ENCODE measurements at regions not wholly inside any gene's neighbourhood (a gene's known extent, or its start where the extent isn't known, plus 50 kb on each side); places are given as distances from the start of the nearest gene placed in this dataset.

DNA sequence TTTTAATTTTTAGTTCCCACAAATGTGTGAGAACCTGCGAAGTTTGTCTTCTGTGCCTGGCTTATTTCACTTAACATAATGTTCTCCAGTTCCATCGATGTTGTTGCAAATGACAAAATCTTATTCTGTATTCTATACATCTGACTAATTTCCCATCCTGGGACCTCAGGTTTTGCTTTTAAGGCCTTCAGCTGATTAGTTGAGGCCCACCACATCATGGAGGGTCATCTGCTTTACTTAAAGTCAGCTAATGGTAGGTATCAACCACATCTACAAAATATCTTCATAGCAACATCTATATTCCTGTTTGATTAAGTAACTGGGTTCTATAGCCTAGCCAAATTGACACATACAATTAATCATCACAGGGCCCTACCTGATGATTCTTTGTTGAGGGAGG lies 534.0 kb downstream of the EFNB2 start:
- TF ChIP-seq EZH2 (IDR thresholded peaks at IDR 0.05; ENCODE audit: borderline replicate concordance, low read length): no peak
- TF ChIP-seq, protein P1, sequence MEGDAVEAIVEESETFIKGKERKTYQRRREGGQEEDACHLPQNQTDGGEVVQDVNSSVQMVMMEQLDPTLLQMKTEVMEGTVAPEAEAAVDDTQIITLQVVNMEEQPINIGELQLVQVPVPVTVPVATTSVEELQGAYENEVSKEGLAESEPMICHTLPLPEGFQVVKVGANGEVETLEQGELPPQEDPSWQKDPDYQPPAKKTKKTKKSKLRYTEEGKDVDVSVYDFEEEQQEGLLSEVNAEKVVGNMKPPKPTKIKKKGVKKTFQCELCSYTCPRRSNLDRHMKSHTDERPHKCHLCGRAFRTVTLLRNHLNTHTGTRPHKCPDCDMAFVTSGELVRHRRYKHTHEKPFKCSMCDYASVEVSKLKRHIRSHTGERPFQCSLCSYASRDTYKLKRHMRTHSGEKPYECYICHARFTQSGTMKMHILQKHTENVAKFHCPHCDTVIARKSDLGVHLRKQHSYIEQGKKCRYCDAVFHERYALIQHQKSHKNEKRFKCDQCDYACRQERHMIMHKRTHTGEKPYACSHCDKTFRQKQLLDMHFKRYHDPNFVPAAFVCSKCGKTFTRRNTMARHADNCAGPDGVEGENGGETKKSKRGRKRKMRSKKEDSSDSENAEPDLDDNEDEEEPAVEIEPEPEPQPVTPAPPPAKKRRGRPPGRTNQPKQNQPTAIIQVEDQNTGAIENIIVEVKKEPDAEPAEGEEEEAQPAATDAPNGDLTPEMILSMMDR (conservative IDR thresholded peaks at IDR 0.05 in 1 of 2, IDR thresholded peaks at IDR 0.05 in 1 of 2; ENCODE audit: extremely low read depth in 1 of 2, insufficient read depth in 1 of 2, low read depth in 1 of 2, low read length in 2 of 2): no peak

Measured in mammary epithelial cell (primary cell).